ENCODE measurements at regions not wholly inside any gene's neighbourhood (a gene's known extent, or its start where the extent isn't known, plus 50 kb on each side); places are given as distances from the start of the nearest gene placed in this dataset.

DNA sequence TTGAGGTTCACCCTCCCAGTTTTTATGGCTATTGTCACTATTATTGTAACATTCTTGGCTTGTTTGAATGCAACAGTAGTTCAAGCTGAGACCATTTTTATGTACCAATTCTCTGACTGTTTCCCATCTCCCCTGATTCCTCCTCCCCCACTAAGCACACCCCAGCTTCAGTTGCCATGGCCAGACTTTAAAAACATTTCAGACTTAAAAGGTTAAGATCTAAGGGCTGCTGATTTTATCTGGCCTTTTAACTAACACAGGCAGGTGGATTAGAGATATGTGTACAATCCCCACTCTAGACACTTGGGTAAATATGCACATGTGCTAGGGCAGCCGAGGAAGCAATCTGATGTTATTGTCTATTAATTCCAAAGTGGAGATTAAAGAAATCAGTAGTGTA lies 386.3 kb upstream of the NR2F2 start:
- TF ChIP-seq CTCF (IDR thresholded peaks at IDR 0.05; ENCODE audit: insufficient read depth, low read length) (no peak), REST (IDR thresholded peaks at IDR 0.05; ENCODE audit: insufficient replicate concordance, low read depth) (no peak), POLR2AphosphoS5 (IDR thresholded peaks at IDR 0.05; ENCODE audit: low read depth) (no peak), GABPA (IDR thresholded peaks at IDR 0.05; ENCODE audit: low read depth) (no peak)
